Stimulated activated CD4-positive, alpha-beta T cell treated with anti-CD3 and anti-CD28 coated beads, Interleukin-4, amount 100 ng/mL, for 1 hour (primary cell): ENCODE measurements at regions not wholly inside any gene's neighbourhood (a gene's known extent, or its start where the extent isn't known, plus 50 kb on each side); places are given as distances from the start of the nearest gene placed in this dataset.

ENCODE experiments used
- DNase-seq: peaks from one replicate; pipeline ENCODE4 v3.0.0-alpha.2; 2020

DNA sequence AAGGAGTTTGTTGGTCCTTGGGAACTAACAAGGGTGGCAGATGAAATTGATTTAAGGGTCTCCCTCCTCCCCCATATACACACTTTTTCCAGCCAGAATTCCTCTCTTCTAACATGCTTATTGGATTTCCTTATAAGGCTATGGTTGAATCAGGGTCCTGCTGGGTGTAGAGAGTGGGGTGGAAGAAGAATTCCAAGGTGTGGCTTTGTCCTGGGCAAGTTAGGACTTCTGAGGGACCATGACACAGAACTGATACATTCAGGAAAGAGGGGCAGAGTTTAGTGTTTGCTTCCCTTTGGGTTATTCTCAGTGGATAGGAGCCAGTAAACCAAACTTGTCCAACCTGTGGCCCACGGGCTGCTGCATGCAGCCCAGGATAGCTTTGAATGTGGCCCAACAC, 116.5 kb downstream of the SNX18 start:
- DNase-seq = no peak

DNA sequence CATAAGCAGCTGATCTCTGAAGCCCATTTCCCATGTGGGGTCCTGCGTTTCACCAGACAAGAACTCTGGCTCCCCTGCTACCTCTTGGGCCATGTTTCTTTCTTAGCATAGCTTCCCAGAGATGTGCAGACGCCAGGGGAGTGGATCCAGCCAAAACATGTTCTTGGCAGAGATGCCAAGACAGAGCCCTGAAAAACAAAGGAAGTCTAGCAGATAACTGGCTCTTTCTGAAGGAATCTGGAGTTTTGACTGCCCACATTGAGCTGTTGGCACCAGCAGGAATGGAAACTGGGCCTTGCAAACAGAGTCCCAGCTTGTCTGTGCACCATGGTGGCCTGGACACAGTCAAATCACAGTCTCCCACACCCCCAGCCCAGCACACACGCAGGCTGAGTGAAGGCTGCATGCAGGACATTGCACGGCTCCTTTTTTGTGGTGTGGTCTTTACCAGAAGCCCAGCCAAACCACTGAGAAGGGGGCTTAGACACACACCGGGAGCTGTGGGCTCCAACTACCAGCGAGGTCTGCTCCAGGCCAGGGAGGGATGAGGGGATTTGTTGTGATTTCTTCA, 114.7 kb downstream of the SNX18 start:
- DNase-seq = no peak

DNA sequence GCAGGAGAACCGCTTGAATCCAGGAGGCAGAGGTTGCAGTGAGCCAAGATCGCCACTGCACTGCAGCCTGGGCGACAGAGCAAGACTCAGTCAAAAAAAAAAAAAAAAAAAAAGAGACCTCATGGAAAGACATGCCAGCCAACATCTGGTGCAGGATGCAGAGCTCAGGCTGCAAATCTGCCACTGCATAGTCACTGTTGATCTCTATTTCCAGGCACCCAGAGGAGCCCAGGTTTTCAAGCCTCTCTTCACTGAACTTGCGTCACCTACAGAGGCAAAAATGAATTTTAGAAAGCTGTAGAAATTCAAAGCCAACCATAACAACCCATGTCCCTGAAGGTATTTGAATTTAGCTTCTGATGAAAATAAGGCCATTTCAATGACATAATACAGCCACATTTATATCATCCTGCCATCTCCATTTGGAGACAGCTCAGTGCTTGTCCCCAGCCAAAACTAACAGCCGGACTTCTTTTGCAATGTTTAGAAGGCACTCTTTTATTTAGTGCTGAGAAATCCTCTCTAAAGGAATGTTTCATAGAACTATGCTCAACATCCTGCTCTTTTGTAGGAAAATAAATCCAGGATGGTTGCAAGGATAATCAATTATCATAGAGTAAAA, 113.3 kb downstream of the SNX18 start:
- DNase-seq = no peak

DNA sequence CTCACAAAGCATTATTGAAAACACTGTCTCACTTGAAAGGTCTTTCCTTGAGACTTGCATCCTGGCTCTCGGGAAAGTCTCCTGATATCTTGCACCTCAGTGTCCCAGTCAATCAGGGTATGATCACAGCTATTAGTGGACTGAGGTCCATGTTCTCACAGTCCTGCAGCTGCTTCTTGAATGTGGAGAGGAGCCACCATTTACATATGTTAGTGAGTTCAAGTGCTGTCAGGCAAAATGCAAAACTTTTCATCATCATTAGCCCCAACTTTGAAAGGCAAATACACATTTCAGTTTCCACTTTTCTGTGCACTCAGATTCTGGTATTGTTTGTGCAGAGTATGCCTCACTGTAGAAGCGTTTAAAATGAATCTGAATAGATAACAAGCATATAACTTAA, 111.6 kb downstream of the SNX18 start:
- DNase-seq = no peak

DNA sequence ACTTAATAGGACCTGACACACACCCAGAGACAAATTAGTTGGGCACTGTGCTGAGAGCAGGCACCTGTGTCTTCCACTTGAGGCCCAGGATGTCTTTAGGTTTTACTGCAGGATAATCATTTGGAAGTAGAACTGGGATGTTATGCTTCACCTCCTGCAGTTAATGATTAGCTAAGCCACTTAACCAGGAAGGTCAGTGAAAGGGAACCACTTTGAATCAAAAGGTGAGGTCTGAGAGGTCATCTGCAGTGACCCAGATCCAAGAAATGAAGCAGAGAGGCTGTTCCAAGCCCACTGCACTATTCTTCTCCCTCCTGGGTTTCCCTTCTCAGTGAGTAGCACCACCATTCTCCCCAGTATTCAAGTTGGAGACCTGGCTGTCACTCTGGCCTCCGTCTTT, 110.5 kb downstream of the SNX18 start:
- DNase-seq = no peak

DNA sequence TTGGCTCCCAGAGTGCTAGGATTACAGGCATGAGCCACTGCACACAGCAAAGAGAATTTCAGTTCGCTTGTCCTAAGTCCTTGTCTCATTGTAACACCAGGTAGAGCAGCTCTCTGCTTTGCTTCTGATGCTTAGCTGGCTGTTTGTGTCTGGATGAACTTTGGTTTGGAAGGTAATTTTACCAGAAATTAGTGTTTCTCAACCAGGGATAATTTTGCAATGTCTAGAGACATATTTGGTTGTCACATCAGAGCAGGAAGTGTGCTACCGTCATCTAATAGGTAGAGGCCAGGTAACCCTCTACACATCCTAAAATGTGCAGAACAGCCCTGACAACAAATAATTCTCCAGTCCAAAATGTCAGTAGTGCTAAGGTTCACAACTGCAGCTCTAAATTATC, 108.8 kb downstream of the SNX18 start:
- DNase-seq = no peak

DNA sequence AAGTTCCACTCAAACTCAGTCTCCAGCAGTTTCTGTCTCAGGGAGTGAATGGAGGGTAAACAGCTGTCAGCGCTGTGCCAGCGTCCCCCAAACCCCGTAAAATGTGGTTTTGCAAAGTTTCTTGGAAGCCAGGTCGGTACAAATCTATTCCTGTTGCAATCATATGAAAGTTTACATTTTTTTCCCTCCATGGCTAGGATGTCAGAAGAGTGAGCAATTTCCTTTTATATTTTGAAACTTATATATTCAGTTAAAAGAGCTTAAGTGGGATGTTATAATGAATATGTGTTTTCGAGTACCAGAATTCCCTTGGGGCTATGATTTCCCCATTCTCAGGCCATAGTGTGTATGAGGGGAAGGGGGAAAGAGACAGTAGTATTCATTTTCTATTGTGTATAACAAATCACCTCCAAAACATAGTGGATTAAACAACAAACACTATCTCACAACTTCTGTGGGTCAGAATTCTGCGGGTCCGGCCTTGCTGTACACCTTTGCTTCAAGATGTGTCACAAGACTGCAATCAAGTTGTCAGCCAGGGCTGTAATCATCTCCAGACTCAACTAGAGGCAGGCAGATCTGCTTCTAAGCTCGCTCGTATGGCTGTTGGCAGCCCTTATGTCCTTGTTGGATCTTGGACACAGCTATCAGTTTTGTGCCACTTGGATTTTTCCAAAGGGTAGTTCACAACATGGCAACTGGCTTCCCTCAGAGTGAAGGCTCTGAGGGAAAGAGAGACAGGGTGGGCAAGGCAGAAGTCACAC, 107.4 kb downstream of the SNX18 start:
- no peak for DNase-seq

DNA sequence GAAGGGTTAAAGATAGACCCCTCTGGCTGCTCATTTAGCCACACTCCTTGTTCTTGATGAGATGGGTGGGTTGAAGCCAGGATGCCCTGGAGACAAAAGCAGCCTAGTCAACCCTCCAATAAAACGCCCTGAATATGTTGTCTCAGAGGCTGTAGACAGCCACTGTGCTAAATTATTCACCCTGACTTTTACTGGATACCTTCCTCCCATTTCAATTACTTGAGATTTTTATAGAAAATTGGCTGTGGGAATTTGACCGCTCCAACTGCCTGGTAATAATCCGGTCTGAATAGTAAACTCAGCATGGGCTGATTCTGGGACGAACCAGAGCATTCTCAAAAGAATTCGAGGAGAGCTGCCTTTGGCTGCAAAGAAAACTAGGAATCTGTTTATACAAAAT, 104.2 kb downstream of the SNX18 start:
- DNase-seq = no peak

DNA sequence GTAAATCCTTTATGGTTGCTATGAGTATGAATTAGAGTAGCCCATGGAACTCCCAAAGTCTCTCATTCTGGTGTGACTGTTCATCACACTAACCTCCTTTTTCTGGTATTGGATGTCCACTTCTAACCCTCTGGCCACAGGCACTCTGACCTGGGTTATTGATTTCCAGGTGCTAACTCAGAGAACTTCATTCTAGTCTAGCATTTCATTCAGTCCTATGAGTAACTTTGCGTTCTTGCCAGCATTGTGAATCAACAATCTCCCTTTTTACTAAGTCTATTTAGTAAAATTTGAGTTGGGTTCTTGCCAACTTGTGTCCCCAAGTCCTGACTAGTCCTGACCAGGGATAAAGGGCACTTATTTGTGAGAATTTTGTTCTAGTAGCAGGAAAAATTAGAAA, 103.5 kb downstream of the SNX18 start:
- no peak for DNase-seq

DNA sequence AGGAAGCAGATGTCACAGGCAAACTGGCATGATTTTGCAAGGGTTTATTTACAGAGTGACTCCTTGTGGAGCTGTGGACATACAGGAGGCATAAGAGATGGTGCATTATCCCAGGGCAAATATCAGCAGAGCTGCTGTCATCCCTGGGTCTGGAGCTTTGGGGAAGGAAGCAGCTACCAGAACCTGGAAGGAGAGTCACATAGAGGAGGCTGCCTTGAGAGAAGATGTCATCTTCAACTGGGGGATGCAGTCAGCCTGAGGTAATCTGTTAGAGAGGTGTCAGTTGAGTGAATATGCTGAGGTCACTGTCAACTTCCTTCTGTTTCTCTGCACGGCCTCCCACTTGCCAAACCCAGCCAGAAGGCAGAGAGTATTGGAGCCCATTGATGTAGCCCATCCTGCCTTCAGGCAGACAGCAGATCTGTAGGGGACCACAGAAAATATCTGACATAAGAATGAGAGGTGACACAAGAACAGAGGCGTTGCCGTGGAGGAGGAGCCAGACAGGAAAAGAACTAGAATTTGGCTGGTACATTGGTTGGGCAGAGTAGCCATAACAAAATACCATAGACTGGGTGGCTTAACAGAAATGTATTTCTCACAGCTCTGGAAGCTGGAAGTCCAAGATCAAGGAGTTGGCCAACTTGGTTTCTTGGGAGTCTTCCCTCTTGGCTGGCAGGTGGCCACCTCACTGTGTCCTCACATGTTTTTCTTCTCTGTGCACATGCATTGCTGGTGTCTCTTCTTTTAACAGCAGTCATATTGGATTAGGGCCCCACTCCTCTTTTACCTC, 102.8 kb downstream of the SNX18 start:
- no peak for DNase-seq

DNA sequence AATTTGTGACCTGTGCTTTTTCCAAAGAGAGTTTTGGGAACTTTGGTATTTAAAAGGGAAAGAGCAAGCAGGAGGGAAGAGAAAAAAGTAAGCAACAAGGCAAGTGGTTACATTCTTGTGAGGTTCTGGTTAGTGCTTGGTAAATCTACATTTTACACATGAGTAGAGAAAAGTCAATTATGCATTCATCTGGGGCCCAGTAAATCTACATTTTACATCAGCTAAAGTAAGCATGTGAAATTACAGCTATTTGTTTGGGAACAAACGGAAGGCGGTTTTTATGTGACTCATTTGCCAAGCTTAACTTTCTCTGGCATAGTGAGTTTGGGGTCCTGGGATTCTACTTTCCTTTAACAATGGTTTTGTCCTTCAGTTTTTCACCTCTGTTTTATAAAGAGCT, 102.2 kb downstream of the SNX18 start:
- no peak for DNase-seq

DNA sequence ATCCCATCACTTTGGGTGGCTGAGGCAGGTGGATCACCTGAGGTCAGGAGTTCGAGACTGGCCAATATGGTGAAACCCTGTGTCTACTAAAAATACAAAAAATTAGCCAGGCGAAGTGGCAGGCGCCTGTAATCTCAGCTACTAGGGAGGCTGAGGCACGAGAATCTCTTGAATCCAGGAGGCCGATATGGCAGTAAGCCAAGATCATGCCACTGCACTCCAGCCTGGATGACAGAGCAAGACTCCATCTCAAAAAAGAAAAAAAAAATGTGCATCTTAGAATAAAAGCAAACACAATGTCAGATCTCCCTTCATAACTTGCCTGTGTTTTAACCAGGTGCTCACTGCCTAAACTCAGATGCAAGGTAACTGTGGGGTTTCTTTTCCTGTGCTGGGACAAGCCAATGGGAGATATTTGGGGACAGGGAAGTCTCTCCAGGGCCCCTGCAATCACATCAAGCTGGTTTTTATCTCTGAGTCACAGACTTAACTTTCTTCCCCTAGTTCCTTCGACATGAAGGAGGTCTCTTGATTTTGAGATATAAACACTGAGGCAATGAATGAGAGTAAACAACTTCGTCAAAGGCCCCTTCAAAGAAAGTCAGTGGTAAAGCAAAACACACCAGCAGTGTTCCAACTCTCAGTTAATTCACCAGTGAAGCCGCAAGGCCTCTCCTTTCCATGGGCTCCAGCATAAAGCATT, 99.1 kb downstream of the SNX18 start:
- no peak for DNase-seq

DNA sequence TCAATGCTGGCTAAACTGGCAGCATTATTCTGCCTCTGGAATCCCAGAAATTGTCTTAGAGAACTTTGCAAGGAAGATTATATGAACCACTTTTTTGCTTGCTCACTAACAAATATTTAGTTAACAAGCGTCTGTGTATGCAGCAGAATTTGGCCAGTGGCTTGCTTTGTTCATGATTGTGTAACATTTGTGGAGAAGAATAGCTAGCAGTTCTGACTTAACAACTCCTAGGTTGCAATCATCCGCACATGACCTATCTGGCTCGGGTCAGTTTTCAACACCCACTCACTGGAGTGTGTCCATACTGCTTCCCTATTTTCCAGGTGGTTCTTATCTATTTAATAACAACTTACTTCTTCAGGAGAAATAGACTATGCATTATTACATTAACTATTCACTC, 98.5 kb downstream of the SNX18 start:
- DNase-seq = no peak

DNA sequence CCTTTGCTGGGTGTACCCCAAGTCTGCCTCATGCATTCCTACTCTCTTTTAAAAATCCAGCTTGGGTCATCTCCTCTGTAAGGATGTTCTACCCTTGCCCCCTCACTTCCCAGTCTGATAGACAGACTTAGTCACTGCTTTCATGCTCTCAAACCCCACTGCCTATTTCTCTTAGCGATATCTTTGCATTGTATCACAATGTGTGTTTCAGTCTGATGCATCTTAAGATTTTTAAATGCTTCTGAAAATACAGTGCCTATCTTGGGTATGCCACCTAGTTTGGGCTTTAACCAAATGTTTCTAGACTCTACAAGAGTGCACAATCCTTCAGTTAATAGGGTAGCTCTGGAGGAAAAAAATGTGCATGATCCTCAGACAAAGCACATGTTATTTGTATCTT, 97.8 kb downstream of the SNX18 start:
- no peak for DNase-seq

DNA sequence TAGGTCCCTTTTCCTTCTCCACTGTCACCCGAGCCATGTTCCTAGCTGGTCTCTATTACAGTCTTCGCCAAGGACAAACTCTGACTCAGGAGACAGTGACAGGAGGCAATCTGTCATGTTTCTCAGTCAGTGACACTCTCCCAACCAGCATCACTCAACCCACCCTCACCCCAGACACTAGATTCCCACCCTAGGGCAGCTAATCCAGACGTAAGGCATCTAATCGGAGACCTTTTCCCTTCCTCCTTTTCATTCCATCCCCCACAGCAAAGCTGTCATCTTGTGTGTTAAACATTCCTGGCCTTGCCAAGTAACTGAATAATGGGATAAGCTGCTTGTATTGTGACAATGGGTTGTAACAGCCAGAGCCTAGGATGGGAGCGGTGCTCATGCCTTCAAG, 95.2 kb downstream of the SNX18 start:
- no peak for DNase-seq

DNA sequence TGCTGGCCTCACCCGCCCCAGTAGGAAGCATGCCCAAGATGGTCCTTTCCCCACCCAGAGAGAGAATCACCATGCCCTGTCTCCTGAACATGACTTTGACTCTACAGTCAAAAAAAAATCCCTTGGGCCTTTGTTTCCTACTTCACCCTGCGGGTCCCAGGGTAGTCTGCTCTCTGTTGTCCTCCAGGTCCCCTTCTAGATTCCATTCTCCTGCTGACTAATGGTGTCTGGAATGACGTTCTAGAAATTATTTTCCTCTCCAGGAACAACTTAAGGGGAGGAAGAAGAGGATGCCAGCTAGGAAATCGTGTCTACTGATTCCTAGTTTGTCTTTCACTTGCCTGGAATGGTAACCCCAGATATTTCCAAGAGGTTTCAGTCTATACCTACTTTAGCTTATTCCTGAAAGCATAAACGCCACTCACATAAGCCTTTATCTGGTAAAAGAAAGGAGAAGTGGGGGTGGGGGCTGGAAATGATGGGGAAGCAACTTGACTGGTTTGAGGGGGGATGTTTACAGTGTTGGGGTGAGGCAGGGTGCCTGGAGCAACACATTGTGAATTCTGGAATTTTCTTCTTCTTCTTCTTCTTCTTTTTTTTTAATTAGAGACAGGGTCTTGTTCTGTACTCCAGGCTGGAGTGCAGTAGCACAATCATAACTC, 93.9 kb downstream of the SNX18 start:
- no peak for DNase-seq

DNA sequence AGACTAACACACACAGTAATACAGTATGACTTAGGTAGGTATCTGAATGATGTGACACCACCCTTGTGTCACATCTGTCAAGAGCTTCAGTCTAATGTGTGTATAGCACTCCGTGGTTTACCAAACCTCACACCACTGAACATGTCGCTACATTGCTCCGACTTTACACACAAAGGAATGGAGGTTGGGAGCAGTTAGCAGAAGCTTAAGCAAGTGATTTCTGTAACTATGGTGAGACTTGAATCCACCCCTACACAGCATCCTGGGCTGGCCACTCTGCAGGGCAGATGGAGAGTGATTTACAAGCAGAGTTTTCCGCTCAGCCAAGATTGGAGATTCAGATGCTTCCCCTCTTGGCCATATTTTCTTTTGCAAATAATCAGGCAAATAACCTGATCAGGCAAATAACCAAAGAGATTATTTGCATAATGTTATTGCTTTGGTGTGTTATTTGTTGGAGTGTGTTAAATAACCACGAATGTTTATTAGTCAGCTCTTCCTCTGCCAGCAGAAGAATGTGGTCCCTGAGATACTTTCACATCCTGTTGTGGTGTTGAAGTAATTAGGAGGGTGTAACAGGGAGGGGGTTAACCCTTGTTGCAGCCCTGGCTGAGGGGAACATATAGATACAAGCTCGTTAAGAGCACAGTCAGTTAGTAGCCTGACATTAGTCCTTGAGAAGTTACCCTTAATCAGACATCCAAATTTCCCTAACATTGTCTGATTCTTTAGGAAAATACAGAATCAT, 92.8 kb downstream of the SNX18 start:
- no peak for DNase-seq

DNA sequence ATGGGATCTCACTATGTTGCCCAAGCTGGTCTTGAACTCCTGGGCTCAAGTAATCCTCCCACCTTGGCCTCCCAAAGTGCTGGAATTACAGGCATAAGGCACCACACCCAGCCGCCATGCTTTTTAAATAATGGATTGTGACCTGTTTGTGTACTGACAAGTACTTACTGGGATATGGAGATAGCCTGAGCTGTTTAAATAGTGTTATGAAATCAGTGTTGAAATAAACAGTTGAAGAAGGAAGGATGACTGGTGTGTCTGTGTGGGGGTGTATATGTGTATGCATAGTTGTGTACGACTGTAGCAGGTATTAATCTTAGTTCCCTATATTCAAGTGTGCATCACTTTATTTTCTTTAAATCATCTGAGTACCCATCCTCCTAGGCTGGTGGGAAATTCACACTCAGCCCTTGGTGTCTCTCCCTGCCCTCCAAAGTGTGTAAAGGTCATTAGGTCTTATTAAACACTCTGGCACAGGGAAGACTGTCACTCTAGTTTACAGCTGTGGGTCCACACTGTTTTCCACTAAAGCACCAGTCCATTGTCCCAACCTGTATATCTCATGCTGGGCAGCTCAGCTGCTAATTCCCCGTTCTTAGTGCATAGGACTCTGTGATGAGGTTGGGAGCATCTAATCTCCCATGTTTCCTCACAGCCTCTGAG, 91.0 kb downstream of the SNX18 start:
- DNase-seq = no peak

DNA sequence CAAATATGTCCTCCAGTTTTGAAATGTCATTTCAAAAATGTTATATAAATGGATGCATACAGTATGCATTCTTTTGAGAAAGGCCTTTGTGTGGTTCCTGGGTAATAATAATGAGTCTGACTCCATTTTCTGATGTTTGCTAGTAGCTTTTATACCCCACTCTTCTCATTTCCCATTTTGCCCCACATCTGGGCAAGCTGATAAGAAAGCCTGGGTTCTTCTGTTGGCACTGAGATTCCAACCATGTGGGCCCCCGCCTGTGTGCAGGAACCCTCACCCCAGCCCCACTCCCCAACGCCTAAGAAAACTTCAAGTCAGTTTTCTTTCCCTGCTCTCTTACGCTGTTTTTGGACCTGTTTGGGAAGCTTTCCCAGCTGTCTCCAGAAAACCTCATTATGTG, 89.4 kb downstream of the SNX18 start:
- DNase-seq = no peak

DNA sequence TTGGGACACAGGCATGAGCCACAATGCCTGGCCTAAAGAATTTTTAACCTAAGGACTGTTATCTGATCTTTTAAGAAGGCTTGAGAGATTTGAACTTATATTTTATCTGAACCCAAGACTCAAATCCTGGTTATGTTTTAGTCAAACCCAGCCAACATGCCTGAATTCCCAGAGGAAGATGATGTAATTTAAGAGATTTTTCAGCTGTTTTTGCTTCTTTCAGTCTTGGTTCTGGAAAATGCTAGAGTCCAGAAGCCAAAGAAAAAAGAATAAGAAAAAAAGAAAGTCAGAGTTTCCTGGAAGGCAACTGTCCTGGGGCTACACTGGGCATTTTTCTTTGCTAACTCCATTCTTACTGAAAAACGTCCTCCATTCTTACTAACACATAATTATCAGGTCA, 85.8 kb downstream of the SNX18 start:
- no peak for DNase-seq

DNA sequence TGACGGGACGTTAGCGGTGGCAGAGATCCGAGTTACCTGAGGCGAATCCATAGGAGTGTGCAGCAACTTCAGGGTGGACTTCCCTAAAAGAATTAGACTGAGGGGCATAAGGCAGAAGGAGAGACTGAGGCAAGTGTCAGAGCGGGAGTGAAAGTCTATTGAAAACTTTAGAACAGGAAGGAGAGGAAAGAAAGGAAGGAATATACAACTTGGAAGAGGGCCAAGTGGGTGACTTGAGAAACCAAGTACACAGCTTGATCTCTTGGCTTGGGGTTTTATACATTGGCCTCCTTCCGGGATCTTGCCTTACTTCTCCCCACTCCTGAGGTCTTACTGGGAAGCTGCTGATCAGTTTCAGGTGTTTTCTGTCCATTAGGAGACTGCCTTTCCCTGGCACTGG, 84.9 kb downstream of the SNX18 start:
- no peak for DNase-seq
